Endodermal cell (in vitro differentiated cells): ENCODE measurements at regions not wholly inside any gene's neighbourhood (a gene's known extent, or its start where the extent isn't known, plus 50 kb on each side); places are given as distances from the start of the nearest gene placed in this dataset.

ENCODE experiments used
- DNase-seq: peaks from one replicate; pipeline ENCODE4 v3.0.0-alpha.2; 2017
- H3K27ac ChIP-seq: 2 replicates; pipeline ENCODE4 v1.5.1; 2013; ENCODE audit warnings: mild to moderate bottlenecking, low read depth, low read length, moderate library complexity
- H3K27me3 ChIP-seq: 2 replicates; pipeline ENCODE4 v1.6.1; 2013; ENCODE audit warnings: mild to moderate bottlenecking, low read length, moderate library complexity; ENCODE audit not compliant: insufficient read depth, control insufficient read depth, poor library complexity, severe bottlenecking
- H3K36me3 ChIP-seq: 2 replicates; pipeline ENCODE4 v1.7.0; 2013; ENCODE audit warnings: mild to moderate bottlenecking, low read length, moderate library complexity; ENCODE audit not compliant: control insufficient read depth, insufficient read depth
- H3K4me1 ChIP-seq: one replicate; pipeline ENCODE4 v1.7.0; 2013; ENCODE audit warnings: low read length; ENCODE audit not compliant: control insufficient read depth, insufficient read depth
- H3K4me3 ChIP-seq: 2 replicates; pipeline ENCODE4 v1.5.1; 2013; ENCODE audit warnings: mild to moderate bottlenecking, low read length, moderate library complexity
- H3K9ac ChIP-seq: 2 replicates; pipeline ENCODE4 v1.6.1; 2013; ENCODE audit warnings: mild to moderate bottlenecking, low read length, moderate library complexity; ENCODE audit not compliant: poor library complexity, severe bottlenecking; ENCODE audit errors: extremely low read depth
- H3K9me3 ChIP-seq: 2 replicates; pipeline ENCODE4 v1.6.1; 2013; ENCODE audit warnings: mild to moderate bottlenecking, low read length, moderate library complexity; ENCODE audit not compliant: control insufficient read depth
- H3K27ac Mint-ChIP-seq: 2 replicates; pipeline ENCODE4 v1.8.0; 2020; ENCODE audit warnings: mixed read lengths
- H3K27me3 Mint-ChIP-seq: 2 replicates; pipeline ENCODE4 v1.8.0; 2021; ENCODE audit warnings: mild to moderate bottlenecking, mixed read lengths; ENCODE audit not compliant: insufficient read depth
- H3K36me3 Mint-ChIP-seq: 2 replicates; pipeline ENCODE4 v1.8.0; 2020; ENCODE audit warnings: low read depth, mixed read lengths
- H3K4me1 Mint-ChIP-seq: 2 replicates; pipeline ENCODE4 v1.8.0; 2020; ENCODE audit warnings: mixed read lengths
- H3K4me3 Mint-ChIP-seq: 2 replicates; pipeline ENCODE4 v1.8.0; 2020; ENCODE audit warnings: mild to moderate bottlenecking, moderate library complexity, mixed read lengths
- H3K9me3 Mint-ChIP-seq: 2 replicates; pipeline ENCODE4 v1.8.0; 2020; ENCODE audit warnings: mild to moderate bottlenecking, mixed read lengths
- WGBS, 2 experiments: methylation state at CpG; one replicate each; pipeline versions ENCODE4 v1.1.5 to v1.1.7; 2013; ENCODE audit warnings: missing lambda C conversion rate in 2 of 2, mixed read lengths in 1 of 2; ENCODE audit not compliant: insufficient coverage in 1 of 2, insufficient read length in 1 of 2; 5-methylcytosine and 5-hydroxymethylcytosine counted together
- TF ChIP-seq, protein P1 (sequence below): fragments of 200-600 bp; sonication (generic); conservative IDR thresholded peaks from 2 replicates; pipeline ENCODE4 v1.5.0; 2021; ENCODE audit warnings: antibody characterized with exemption, mild to moderate bottlenecking

DNA sequence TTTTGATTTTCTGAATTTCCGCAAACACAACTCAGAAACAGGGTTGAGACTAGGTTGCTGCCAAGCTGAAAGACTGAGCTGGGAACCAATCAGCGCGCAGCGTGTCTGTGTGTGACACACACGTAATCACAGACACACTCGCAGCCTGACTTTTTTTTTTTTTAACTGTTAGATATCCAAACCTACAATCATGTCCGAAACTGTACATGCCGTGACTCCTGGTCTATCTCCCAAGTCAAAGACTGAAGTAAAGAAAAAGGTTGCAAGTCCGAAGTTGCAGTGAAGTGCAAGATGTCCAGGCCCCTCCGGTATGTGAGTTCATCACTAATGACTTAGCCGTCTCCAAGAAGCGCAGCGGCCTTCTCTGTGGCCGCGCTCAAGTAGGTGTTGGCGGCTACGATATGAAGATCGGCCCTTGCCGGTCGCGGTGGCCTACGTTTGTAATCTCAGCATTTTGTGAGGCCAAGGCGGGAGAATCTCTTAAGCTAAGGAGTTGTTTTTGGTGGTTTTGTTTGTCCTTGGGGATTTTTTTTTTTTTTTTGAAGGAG is 108.2 kb downstream of the HFE start:
- peak overlapping the region; percentile 100 for H3K4me3 Mint-ChIP-seq
- H3K36me3 Mint-ChIP-seq: no peaks in the 10 kb centered on the region
- no peaks in the 10 kb centered on the region for H3K9me3 Mint-ChIP-seq
- Histone ChIP-seq H3K27me3 (no peaks in the 10 kb centered on the region), H3K4me3 (peak overlapping the region; percentile 95), H3K9ac (peak overlapping the region; percentile 98), H3K36me3 (no peaks in the 10 kb centered on the region), H3K9me3 (no peaks in the 10 kb centered on the region), H3K27ac (peak overlapping the region; percentile 83), H3K4me1 (peaks cover 4% of the 10 kb centered on the region)
- H3K27ac Mint-ChIP-seq: peak overlapping the region; percentile 100
- peaks cover 10% of the 10 kb centered on the region for H3K4me1 Mint-ChIP-seq
- WGBS, 2 experiments: 4 to 5% methylated on average over 6 to 23 of the region's 23 CpGs
- TF ChIP-seq, protein P1, sequence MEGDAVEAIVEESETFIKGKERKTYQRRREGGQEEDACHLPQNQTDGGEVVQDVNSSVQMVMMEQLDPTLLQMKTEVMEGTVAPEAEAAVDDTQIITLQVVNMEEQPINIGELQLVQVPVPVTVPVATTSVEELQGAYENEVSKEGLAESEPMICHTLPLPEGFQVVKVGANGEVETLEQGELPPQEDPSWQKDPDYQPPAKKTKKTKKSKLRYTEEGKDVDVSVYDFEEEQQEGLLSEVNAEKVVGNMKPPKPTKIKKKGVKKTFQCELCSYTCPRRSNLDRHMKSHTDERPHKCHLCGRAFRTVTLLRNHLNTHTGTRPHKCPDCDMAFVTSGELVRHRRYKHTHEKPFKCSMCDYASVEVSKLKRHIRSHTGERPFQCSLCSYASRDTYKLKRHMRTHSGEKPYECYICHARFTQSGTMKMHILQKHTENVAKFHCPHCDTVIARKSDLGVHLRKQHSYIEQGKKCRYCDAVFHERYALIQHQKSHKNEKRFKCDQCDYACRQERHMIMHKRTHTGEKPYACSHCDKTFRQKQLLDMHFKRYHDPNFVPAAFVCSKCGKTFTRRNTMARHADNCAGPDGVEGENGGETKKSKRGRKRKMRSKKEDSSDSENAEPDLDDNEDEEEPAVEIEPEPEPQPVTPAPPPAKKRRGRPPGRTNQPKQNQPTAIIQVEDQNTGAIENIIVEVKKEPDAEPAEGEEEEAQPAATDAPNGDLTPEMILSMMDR: no peak
- peak; percentile 91 for DNase-seq
- H3K27me3 Mint-ChIP-seq: no peaks in the 10 kb centered on the region

DNA sequence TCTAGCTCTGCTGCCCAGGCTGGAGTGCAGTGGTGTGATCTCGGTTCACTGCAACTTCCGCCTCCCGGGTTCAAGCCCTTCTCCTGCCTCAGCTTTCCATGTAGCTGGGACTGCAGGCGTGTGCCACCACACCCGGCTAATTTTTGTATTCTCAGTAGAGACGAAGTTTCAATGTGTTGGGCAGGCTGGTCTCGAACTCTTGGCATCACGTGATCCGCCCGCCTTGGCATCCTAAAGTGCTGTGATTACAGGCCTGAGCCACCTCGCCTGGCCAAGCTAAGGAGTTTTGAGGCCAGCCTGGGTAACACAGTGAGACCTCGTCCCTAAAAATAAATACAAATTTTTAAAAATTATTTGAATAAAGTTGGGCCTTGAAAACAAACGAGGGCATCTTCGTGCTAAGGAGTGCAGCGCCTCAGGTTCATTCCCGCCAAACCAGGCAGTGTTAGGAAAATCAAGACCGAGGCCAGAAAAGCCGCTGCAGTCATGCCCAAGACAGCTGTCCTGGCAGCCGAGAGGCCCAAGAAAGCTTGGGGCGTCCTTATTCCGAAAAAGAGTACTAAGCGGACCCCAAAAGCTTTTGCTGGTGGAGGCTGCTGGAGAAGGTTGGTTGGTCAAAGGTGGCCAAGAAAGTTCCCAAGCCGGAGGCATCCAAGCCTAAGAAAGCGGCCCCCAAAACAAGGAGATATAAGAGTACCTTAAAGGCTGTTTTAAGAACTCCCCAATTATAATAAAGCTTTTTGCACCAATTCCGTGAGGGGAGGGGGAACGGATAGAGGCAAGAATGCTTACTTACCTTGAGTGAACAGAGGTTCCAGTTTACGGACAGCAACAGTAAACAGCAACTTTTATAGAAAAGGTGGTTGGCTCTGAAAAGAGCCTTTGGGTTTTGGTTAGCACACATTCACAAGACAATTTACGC is 109.0 kb downstream of the HFE start:
- Mint-ChIP-seq H3K27me3 (no peaks in the 10 kb centered on the region), H3K9me3 (no peaks in the 10 kb centered on the region), H3K36me3 (no peaks in the 10 kb centered on the region), H3K27ac (peak overlapping the region; percentile 100), H3K4me3 (peak overlapping the region; percentile 100), H3K4me1 (peaks cover 13% of the 10 kb centered on the region)
- peak overlapping the region; percentile 83 for H3K27ac ChIP-seq
- no peaks in the 10 kb centered on the region for H3K36me3 ChIP-seq
- H3K4me1 ChIP-seq: peaks cover 4% of the 10 kb centered on the region
- no peaks in the 10 kb centered on the region for H3K9me3 ChIP-seq
- peak; percentile 76 for DNase-seq
- 20% methylated on average over 19 to 28 of the region's 28 CpGs for WGBS, 2 experiments
- TF ChIP-seq, protein P1: no peak
- peak overlapping the region; percentile 95 for H3K4me3 ChIP-seq
- no peaks in the 10 kb centered on the region for H3K27me3 ChIP-seq
- H3K9ac ChIP-seq: peak overlapping the region; percentile 98

DNA sequence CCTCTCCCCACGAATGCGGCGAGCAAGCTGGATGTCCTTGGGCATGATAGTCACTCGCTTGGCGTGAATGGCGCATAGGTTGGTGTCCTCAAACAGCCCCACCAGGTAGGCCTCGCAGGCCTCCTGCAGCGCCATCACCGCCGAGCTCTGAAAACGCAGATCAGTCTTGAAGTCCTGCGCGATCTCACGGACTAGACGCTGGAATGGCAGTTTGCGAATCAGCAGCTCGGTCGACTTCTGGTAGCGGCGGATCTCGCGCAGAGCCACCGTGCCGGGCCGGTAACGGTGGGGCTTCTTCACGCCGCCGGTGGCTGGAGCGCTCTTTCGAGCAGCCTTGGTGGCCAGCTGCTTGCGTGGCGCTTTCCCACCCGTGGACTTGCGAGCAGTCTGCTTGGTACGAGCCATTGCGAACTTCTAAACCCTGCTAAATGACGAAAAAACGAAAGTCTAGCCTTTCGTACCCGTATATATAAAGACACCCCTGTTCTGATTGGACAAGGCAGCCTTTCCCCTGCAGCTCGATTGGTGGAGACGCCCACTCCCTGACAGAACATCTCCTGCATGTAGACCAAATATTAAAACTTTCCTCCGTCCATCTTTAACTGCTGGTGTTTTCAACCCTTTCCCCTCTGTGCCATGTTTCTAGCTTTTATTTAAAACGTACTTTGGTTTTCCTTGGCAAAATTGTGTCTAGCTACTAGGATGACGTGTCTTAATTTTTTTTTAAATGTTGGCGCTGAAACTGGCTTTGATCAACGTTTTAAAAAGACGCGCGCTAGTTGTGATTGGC is 109.8 kb downstream of the HFE start:
- H3K4me3 ChIP-seq: peak overlapping the region; percentile 95
- no peaks in the 10 kb centered on the region for H3K27me3 ChIP-seq
- DNase-seq: peak; percentile 90
- no peaks in the 10 kb centered on the region for H3K36me3 Mint-ChIP-seq
- TF ChIP-seq, protein P1: no peak
- peaks cover 19% of the 10 kb centered on the region for H3K4me1 Mint-ChIP-seq
- WGBS, 2 experiments: 1% methylated on average over 32 to 51 of the region's 51 CpGs
- H3K27me3 Mint-ChIP-seq: no peaks in the 10 kb centered on the region
- H3K9me3 ChIP-seq: no peaks in the 10 kb centered on the region
- peaks cover 4% of the 10 kb centered on the region for H3K4me1 ChIP-seq
- H3K4me3 Mint-ChIP-seq: peak overlapping the region; percentile 100
- H3K9me3 Mint-ChIP-seq: no peaks in the 10 kb centered on the region
- peak overlapping the region; percentile 84 for H3K27ac ChIP-seq
- no peaks in the 10 kb centered on the region for H3K36me3 ChIP-seq
- peak overlapping the region; percentile 98 for H3K9ac ChIP-seq
- H3K27ac Mint-ChIP-seq: peak overlapping the region; percentile 100
